HG03097 (cell line): ENCODE measurements at regions not wholly inside any gene's neighbourhood (a gene's known extent, or its start where the extent isn't known, plus 50 kb on each side); places are given as distances from the start of the nearest gene placed in this dataset.

Source experiments
- ATAC-seq: cut with Tn5 transposase; IDR thresholded peaks from one replicate; pipeline ENCODE4 v1.9.1; 2021; ENCODE audit not compliant: unreplicated experiment, low FRiP score

GRCh38 chr13:75932636-75933035 lies 296.5 kb downstream of the LMO7 start:
- ATAC-seq, result no peak

GRCh38 chr13:75931116-75931515 lies 295.0 kb downstream of the LMO7 start:
- ATAC-seq, result no peak

GRCh38 chr13:75929076-75929475 lies 292.9 kb downstream of the LMO7 start:
- no peak for ATAC-seq

GRCh38 chr13:75927183-75927669 lies 291.1 kb downstream of the LMO7 start:
- ATAC-seq, result no peak

GRCh38 chr13:75920536-75920935 lies 284.4 kb downstream of the LMO7 start:
- no peak for ATAC-seq

- ATAC-seq, result no peak
Observed at GRCh38 chr13:75919660-75920199, 283.6 kb downstream of the LMO7 start.

- no peak for ATAC-seq
Observed at GRCh38 chr13:75915066-75915465, 278.9 kb downstream of the LMO7 start.

GRCh38 chr13:75913925-75914324 lies 277.8 kb downstream of the LMO7 start:
- no peak for ATAC-seq

GRCh38 chr13:75910591-75910990 lies 274.5 kb downstream of the LMO7 start:
- no peak for ATAC-seq
